Ascending aorta (tissue), 2 donors: ENCODE measurements at regions not wholly inside any gene's neighbourhood (a gene's known extent, or its start where the extent isn't known, plus 50 kb on each side); places are given as distances from the start of the nearest gene placed in this dataset.

Experiments
- DNase-seq, 2 donors: peaks; one replicate each; pipeline ENCODE4 v3.0.0-alpha.2; 2019; ENCODE audit warnings: low spot score in 2 of 2
- H3K27ac ChIP-seq, 2 donors: fragments of 200-600 bp; sonication (generic); one replicate each; pipeline ENCODE4 v1.5.1; 2016 to 2017; ENCODE audit warnings: mild to moderate bottlenecking in 1 of 2
- H3K27me3 ChIP-seq: fragments of 200-600 bp; sonication (generic); one replicate; pipeline ENCODE4 v1.5.1; 2017
- H3K36me3 ChIP-seq, 2 donors: fragments of 200-600 bp; sonication (generic); one replicate each; pipeline ENCODE4 v1.5.1; 2016
- H3K4me1 ChIP-seq, 2 donors: fragments of 200-600 bp; sonication (generic); one replicate each; pipeline ENCODE4 v1.5.1; 2016 to 2017; ENCODE audit warnings: mild to moderate bottlenecking in 1 of 2
- H3K4me3 ChIP-seq, 2 donors: fragments of 200-600 bp; sonication (generic); one replicate each; pipeline ENCODE4 v1.5.1; 2016 to 2017; ENCODE audit warnings: mild to moderate bottlenecking in 1 of 2
- H3K9me3 ChIP-seq, 2 donors: fragments of 200-600 bp; sonication (generic); one replicate each; pipeline ENCODE4 v1.5.1; 2016
- CTCF ChIP-seq, 3 experiments: fragments of 200-600 bp in 2 of 3; fragments of 450-650 bp in 1 of 3; sonication (generic) in 2 of 3; IDR thresholded peaks; one replicate each; pipeline ENCODE4 v1.5.1; 2016 to 2019; ENCODE audit warnings: antibody characterized with exemption in 3 of 3, mild to moderate bottlenecking in 1 of 3, moderate library complexity in 1 of 3
- intact Hi-C: fragments of 100-400 bp; cut with DNase I; formaldehyde crosslinking; loops from one replicate; pipeline ENCODE4 v1.15.1; 2023

GRCh38 chr18:27400001-27400400 lies 214.9 kb upstream of the CHST9 start:
- TF ChIP-seq CTCF (IDR thresholded peaks at IDR 0.05) = no peak
- Histone ChIP-seq H3K27me3 (no peaks in the 10 kb centered on the region), H3K36me3 (no peaks in the 10 kb centered on the region), H3K27ac (no peak overlapping the region), H3K4me3 (no peak overlapping the region), H3K4me1 (no peaks in the 10 kb centered on the region), H3K9me3 (no peaks in the 10 kb centered on the region)
- DNase-seq = no peak
- intact Hi-C loops = no loop called here

- intact Hi-C loops = no loop called here
- no peaks in the 10 kb centered on the region for H3K27me3 ChIP-seq
- DNase-seq = no peak
- H3K36me3 ChIP-seq = no peaks in the 10 kb centered on the region
- H3K4me3 ChIP-seq = no peak overlapping the region
- no peak overlapping the region for H3K27ac ChIP-seq
- no peak for TF ChIP-seq CTCF (IDR thresholded peaks at IDR 0.05)
- no peaks in the 10 kb centered on the region for H3K9me3 ChIP-seq
- no peaks in the 10 kb centered on the region for H3K4me1 ChIP-seq
Measured at GRCh38 chr18:27395752-27396151, 210.6 kb upstream of the CHST9 start.

GRCh38 chr18:27394687-27395086 lies 209.6 kb upstream of the CHST9 start:
- intact Hi-C loops = no loop called here
- Histone ChIP-seq H3K27ac (no peak overlapping the region), H3K27me3 (no peaks in the 10 kb centered on the region), H3K4me1 (no peaks in the 10 kb centered on the region), H3K4me3 (no peak overlapping the region), H3K9me3 (no peaks in the 10 kb centered on the region), H3K36me3 (no peaks in the 10 kb centered on the region)
- DNase-seq = no peak
- no peak for TF ChIP-seq CTCF (IDR thresholded peaks at IDR 0.05)

GRCh38 chr18:27382567-27383216 lies 197.6 kb upstream of the CHST9 start:
- no peak for DNase-seq
- no peaks in the 10 kb centered on the region for H3K36me3 ChIP-seq
- H3K27ac ChIP-seq = no peak overlapping the region
- H3K4me3 ChIP-seq = no peak overlapping the region
- TF ChIP-seq CTCF (IDR thresholded peaks at IDR 0.05) = no peak
- H3K27me3 ChIP-seq = no peaks in the 10 kb centered on the region
- no peaks in the 10 kb centered on the region for H3K9me3 ChIP-seq
- intact Hi-C loops = no loop called here
- H3K4me1 ChIP-seq = no peaks in the 10 kb centered on the region

- Histone ChIP-seq H3K27me3 (no peaks in the 10 kb centered on the region), H3K9me3 (no peaks in the 10 kb centered on the region), H3K4me1 (no peaks in the 10 kb centered on the region), H3K36me3 (no peaks in the 10 kb centered on the region), H3K27ac (no peak overlapping the region), H3K4me3 (no peak overlapping the region)
- intact Hi-C loops = no loop called here
- DNase-seq = no peak
- TF ChIP-seq CTCF (IDR thresholded peaks at IDR 0.05) = no peak
Measured at GRCh38 chr18:27378431-27379095, 193.5 kb upstream of the CHST9 start.
